NOMO-1 treated with dmso at 0.1 percent for 144 hours (cell line): ENCODE measurements at regions not wholly inside any gene's neighbourhood (a gene's known extent, or its start where the extent isn't known, plus 50 kb on each side); places are given as distances from the start of the nearest gene placed in this dataset.

ENCODE experiments used
- DNase-seq: peaks from one replicate; lab custom pipeline; 2025; ENCODE audit not compliant: unreplicated experiment; lab: John Stamatoyannopoulos, UW

DNA sequence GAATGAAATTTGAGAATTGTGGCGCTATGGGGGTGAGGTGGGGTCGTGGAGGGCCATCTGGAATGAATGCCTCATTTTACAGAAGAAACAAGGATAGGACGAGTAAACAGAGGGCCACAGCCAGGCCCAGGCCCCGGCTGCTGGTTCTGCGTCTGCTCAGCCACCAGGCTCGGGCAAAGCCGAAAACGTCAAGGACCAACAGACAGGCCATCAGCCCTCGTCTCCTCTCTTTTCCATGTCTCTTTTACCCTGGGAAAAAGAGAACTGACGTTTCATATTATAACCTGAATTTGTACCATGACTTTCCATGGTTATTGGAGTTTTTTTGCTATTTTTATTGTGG lies 212.4 kb upstream of the ARID1B start:
- DNase-seq, result no peak

- DNase-seq, result peak; percentile 36
These were observed 212.9 kb upstream of the ARID1B start for GRCh38 chr6:156564127-156564806.

GRCh38 chr6:156563714-156564113 lies 213.5 kb upstream of the ARID1B start:
- no peak for DNase-seq

GRCh38 chr6:156562636-156563035 lies 214.5 kb upstream of the ARID1B start:
- DNase-seq, result no peak

DNA sequence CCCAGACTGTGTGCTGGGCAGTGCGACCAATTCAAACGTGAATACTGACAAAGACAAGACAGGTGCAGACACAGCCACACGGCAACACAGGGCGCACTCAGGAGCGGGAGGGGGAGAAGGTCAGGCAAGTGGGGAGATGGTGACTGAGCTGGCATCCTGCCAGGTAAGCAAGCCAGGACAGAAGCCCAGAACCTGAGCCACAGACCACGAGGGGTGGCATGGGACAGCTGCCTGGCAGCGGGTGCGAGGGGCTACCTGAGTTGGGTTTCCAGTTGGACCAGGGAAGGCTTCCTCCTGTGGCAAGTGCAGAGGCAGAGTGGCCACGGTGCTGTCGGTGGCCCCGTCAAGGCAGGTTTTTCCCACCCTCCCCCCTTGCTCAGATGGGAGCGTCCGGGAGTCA lies 215.2 kb upstream of the ARID1B start:
- no peak for DNase-seq

GRCh38 chr6:156560476-156560875 lies 216.7 kb upstream of the ARID1B start:
- no peak for DNase-seq

GRCh38 chr6:156559162-156559690 lies 218.0 kb upstream of the ARID1B start:
- DNase-seq, result no peak

DNA sequence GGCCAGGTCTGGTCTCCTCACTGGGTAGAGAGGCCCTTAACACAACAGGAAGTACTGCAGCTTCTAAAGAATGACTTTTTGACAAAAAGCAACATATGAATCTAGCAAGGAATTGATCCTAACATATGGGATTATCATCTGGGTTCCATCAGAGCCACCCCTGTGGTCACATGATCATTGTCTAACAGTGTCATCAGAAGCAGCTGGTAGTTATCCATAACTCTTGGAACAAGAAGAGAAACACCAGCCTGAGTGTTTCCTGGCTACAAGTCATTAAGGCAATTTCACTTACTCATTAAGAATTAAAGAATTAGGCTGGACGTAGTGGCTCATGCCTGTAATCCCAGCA lies 219.3 kb upstream of the ARID1B start:
- DNase-seq, result no peak

DNA sequence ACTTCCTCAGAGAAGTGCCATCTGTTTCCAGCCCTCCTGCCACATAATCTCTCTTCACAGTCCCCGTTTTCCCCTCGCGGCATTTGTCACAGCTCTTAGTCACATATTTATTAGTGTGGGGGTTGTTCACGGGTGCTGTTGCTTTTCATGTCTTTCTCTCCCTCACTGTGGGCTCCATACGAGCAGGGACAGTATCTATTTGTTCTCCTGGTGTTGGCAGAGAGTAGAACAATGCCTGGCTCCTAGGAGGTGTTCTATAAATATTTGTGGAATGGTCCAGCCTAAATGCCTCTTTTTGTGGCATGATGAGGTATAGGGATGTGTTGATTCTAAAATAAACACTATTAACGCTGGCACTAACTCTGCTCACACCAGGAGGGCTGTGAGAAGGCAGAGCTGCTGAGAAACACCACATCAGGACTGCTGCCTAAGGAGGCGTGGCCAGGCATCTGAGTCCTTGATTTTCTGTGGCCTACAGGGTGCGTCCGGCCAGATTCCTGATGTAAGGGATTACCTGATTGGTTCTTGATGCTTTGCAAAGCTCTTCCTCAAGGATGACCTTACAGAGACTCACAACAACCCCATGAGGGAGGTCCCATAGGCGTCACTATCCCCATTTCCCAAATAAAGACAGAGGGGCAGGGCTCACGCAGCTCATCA lies 219.8 kb upstream of the ARID1B start:
- DNase-seq, result no peak

GRCh38 chr6:156556811-156557210 lies 220.4 kb upstream of the ARID1B start:
- DNase-seq, result no peak

GRCh38 chr6:156555116-156555515 lies 222.1 kb upstream of the ARID1B start:
- no peak for DNase-seq

DNA sequence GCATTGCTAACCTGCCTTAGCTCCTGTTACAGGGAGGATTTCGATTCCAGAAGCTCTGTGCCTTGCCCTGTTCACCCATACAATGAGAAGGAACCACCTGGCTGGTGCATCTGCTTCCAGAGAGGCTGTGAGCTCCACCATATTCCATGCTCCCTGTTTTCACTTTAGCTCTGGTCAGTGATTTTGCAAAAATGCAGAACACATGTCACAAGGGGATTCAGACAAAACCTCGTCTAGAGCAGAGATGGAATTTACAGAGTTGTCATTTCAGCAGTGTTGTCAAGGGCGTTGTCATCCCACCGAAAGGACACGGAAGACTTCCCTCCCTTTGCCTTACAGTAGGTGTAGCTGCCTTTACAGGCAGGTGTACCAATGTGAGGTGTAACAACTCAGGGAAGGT lies 223.0 kb upstream of the ARID1B start:
- DNase-seq, result no peak

DNA sequence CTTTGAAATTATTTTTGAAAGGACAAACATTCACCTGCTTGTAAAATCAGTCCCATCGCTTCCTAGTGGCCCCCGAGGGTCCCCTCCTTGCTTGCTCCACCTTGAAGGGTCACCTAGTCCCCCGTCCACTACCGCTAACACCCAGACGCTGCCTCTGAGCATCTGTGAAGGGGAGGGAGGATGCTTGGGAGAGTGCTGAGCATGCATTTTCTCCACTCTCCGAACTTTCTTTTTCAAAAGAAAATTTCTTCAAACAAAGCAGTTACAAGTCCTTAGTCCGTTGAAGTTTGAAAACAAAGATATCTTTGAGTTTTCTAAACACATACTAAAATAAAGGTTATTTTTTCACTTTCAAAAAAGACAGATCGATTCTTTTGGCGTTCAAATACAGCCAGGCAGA lies 224.3 kb upstream of the ARID1B start:
- no peak for DNase-seq

- no peak for DNase-seq
These were observed 226.2 kb upstream of the ARID1B start for GRCh38 chr6:156550949-156551348.

DNA sequence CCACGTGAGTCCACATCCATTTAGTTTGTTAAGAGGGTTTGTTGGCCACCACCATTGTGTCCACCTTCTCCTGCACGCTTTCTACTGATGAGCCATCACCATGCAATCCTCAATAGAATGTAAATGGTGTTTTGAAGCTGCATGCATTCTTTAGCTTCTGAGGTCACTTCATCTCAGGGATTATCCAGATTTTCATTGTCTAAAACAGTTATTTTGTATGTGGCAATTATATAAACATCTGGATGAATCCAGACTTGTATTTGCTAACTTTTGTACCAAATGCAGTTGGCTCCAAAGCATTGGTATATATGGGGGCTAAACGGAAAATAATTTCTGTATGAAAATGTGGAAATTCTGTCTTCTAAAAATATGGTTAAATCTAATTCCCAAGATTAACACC lies 231.2 kb upstream of the ARID1B start:
- no peak for DNase-seq

GRCh38 chr6:156545021-156545420 lies 232.2 kb upstream of the ARID1B start:
- DNase-seq, result no peak

DNA sequence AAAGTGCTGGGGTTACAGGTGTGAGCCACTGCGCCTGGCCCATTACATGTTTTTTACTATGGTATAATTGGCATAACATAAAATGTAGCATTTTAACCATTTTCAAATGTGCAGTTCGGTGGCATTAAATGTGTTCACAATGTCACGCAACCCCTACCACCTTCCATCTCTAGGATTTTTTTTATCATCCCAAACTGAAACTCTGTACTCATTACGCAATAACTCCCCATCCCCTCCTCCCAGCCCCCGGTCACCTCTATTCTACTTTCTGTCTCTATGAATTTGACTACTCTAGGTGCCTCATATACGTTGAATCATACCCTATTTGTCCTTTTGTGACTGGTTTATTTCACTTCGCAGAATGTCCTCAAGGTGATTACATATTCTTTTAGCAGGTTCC lies 233.1 kb upstream of the ARID1B start:
- no peak for DNase-seq

DNA sequence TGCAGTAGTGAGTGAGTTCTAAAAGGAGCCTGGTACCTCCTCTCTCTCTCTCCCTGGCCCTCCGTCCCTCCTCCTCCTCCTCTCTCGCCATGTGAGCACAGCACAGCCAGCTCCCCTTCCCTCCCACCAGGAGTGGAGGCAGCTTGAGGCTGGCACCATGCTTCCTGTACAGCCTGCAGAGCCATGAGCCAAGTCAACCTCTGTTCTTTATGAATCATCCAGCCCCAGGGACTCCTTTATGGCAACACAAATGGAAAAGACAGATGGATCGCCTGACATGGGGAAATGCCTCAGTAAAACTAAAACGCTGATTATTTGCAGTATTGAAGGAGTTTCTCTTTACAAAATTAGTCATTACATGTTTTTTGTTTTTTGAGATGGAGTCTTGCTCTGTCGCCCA lies 233.7 kb upstream of the ARID1B start:
- no peak for DNase-seq

GRCh38 chr6:156538875-156539660 lies 238.1 kb upstream of the ARID1B start:
- DNase-seq, result no peak

DNA sequence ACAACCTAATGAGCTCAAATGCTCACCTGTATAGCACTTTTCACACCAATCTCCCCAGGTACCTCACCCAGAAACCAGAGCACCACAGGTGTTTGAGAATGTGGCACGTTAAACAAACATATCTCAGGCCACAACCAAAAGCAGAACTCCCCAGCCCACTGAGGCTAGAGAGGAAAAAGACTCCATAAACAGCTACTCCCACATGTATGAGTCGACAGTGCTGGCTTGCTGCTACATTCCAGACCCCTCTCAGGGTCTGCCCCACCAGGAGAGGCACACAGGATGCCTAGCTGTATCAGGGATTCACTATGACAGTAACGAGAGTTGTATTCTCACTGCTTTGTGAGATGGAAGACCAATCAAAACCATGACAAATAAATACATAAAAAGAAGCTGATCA lies 242.6 kb upstream of the ARID1B start:
- no peak for DNase-seq

GRCh38 chr6:156533872-156534524 lies 243.2 kb upstream of the ARID1B start:
- DNase-seq, result no peak

- no peak for DNase-seq
These were observed 251.1 kb upstream of the ARID1B start for GRCh38 chr6:156526081-156526480.
